HL-60 (cell line): ENCODE measurements at regions not wholly inside any gene's neighbourhood (a gene's known extent, or its start where the extent isn't known, plus 50 kb on each side); places are given as distances from the start of the nearest gene placed in this dataset.

Experiments
- DNase-seq, 2 experiments: peaks; one replicate each; pipeline ENCODE4 v3.0.0-alpha.2; 2010 to 2020; ENCODE audit warnings: low read depth in 1 of 2, low spot score in 1 of 2
- H3K27ac ChIP-seq: fragments of 250-450 bp; sonication (Bioruptor Pico); replicated peaks from 2 replicates; pipeline ENCODE4 v1.5.1; 2020; ENCODE audit warnings: mild to moderate bottlenecking, moderate library complexity
- H3K27me3 ChIP-seq: fragments of 250-450 bp; sonication (Bioruptor Pico); 2 replicates; pipeline ENCODE4 v1.5.1; 2021; ENCODE audit warnings: mild to moderate bottlenecking, moderate library complexity; ENCODE audit not compliant: insufficient read depth, poor library complexity, severe bottlenecking
- H3K4me3 ChIP-seq: replicated peaks from 2 replicates; pipeline ENCODE4 v1.5.1; 2011; ENCODE audit warnings: mild to moderate bottlenecking, control low read depth, low read length; ENCODE audit not compliant: insufficient read depth
- GABPA ChIP-seq: IDR thresholded peaks from 2 replicates; pipeline ENCODE4 v1.6.1; 2012; ENCODE audit warnings: low read depth
- POLR2AphosphoS5 ChIP-seq: IDR thresholded peaks from 2 replicates; pipeline ENCODE4 v1.6.1; 2012; ENCODE audit warnings: low read depth
- SPI1 ChIP-seq: IDR thresholded peaks from 2 replicates; pipeline ENCODE4 v1.6.1; 2012; ENCODE audit warnings: low read depth, mild to moderate bottlenecking, borderline replicate concordance
- TF ChIP-seq, protein P1 (sequence below): IDR thresholded peaks from 2 replicates; pipeline ENCODE4 v1.6.1; 2012; ENCODE audit warnings: low read depth; ENCODE audit not compliant: insufficient replicate concordance
- TF ChIP-seq, protein P2 (sequence below): IDR thresholded peaks from one replicate; pipeline ENCODE4 v1.5.1; 2011; ENCODE audit warnings: low read length, control low read depth, inconsistent platforms; ENCODE audit not compliant: insufficient read depth

DNA sequence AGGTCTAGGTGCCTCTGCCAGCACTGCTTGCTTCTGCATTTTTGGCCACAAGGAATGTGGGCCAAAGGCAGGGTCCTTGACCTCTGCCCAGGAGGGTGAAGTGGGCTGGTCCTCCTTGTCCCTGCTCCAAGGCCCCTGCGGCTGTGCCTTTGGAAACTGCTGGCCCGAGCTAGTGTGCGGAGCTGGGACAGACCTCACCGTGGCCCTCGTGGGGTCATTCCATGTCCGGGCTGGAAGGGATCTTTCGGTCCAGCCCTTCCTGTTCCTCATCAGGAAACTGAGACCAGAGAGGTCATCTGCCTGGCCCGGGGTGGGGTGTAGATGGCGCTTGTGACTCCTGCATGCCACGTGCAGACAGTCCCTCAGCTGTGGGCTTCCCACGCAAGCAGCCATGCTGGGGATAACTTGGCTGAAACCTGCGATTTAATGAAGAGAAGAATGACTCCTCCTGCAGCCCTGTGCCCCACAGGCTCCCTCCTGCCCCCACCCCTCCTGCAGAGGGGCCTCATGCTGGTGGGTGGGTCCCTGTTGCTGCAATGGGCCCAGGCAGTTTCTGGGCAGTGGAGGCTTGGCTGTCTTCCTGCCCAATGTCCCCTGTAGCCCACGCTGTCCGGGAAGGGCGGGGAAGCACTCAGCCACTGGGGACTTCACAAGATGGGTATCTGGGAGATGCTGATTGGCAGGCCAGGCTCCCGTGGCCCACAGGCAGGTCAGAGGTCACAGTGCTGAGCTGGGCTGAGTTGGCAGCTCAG lies 245.2 kb downstream of the SEC14L1 start:
- no peaks in the 10 kb centered on the region for H3K27me3 ChIP-seq
- TF ChIP-seq, protein P1, sequence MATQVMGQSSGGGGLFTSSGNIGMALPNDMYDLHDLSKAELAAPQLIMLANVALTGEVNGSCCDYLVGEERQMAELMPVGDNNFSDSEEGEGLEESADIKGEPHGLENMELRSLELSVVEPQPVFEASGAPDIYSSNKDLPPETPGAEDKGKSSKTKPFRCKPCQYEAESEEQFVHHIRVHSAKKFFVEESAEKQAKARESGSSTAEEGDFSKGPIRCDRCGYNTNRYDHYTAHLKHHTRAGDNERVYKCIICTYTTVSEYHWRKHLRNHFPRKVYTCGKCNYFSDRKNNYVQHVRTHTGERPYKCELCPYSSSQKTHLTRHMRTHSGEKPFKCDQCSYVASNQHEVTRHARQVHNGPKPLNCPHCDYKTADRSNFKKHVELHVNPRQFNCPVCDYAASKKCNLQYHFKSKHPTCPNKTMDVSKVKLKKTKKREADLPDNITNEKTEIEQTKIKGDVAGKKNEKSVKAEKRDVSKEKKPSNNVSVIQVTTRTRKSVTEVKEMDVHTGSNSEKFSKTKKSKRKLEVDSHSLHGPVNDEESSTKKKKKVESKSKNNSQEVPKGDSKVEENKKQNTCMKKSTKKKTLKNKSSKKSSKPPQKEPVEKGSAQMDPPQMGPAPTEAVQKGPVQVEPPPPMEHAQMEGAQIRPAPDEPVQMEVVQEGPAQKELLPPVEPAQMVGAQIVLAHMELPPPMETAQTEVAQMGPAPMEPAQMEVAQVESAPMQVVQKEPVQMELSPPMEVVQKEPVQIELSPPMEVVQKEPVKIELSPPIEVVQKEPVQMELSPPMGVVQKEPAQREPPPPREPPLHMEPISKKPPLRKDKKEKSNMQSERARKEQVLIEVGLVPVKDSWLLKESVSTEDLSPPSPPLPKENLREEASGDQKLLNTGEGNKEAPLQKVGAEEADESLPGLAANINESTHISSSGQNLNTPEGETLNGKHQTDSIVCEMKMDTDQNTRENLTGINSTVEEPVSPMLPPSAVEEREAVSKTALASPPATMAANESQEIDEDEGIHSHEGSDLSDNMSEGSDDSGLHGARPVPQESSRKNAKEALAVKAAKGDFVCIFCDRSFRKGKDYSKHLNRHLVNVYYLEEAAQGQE: no peak
- TF ChIP-seq SPI1 (no peak), GABPA (no peak), POLR2AphosphoS5 (no peak)
- TF ChIP-seq, protein P2, sequence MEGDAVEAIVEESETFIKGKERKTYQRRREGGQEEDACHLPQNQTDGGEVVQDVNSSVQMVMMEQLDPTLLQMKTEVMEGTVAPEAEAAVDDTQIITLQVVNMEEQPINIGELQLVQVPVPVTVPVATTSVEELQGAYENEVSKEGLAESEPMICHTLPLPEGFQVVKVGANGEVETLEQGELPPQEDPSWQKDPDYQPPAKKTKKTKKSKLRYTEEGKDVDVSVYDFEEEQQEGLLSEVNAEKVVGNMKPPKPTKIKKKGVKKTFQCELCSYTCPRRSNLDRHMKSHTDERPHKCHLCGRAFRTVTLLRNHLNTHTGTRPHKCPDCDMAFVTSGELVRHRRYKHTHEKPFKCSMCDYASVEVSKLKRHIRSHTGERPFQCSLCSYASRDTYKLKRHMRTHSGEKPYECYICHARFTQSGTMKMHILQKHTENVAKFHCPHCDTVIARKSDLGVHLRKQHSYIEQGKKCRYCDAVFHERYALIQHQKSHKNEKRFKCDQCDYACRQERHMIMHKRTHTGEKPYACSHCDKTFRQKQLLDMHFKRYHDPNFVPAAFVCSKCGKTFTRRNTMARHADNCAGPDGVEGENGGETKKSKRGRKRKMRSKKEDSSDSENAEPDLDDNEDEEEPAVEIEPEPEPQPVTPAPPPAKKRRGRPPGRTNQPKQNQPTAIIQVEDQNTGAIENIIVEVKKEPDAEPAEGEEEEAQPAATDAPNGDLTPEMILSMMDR: no peak
- no peak overlapping the region for H3K27ac ChIP-seq
- DNase-seq: no peak
- no peak overlapping the region for H3K4me3 ChIP-seq

DNA sequence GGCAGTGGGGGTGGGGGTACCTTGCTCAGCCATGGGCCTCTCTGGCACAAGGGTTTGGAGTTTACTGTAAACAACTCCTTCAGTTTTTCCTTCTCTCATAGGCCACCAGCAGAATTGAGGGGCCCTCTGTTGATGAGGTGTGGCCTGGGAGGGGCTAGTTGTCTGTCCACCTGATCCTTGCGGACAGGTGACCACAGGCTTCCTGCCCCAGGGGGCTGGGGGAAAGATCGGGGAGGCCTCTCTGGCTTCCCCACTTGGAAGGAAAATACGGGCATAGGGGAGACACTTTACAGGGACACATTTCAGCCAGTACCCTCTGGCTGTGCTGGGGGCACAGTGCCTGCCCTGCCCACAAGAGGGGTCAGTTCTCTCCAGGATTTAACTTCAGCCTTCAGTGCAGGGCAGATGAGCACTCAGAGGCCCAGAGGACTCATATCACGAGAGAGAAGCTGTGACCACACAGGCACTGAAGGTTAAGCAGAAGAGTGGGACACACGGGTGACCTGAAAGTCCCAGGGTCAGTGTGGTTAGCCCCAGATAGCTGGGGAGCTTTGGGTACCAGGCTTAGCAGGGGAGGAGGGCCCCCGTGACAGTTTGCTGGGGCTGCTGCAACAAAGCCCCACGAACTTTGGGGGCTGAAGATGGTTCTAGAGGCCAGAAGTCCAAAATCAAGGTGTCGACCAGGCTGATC lies 245.9 kb downstream of the SEC14L1 start:
- TF ChIP-seq, protein P1: no peak
- TF ChIP-seq, protein P2: no peak
- no peak for TF ChIP-seq SPI1
- TF ChIP-seq POLR2AphosphoS5: no peak
- no peak for TF ChIP-seq GABPA
- no peaks in the 10 kb centered on the region for H3K27me3 ChIP-seq
- no peak overlapping the region for H3K27ac ChIP-seq
- no peak for DNase-seq
- H3K4me3 ChIP-seq: no peak overlapping the region

DNA sequence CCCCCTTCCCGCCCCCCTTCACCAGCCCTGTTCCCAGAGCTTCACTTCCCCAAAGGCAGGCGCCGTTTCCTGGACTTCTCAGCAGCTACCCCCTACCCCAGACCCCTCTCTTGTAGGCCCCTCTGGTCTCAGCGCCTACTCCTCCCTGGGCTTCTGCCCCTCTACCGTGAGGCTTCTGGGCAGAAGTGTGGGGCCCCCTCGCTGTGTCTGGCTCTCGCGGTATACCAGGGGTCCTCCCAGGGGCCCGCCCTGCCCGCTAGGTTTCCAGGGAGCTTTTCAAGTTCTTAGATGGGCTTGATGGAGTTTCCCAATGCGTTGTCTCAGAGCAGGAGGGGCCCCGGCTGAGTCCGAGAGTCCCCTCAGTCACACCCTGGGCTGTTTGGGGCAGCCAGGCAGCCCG lies 247.1 kb downstream of the SEC14L1 start:
- TF ChIP-seq, protein P1: no peak
- no peak for TF ChIP-seq SPI1
- H3K27me3 ChIP-seq: no peaks in the 10 kb centered on the region
- no peak overlapping the region for H3K4me3 ChIP-seq
- DNase-seq: no peak
- H3K27ac ChIP-seq: no peak overlapping the region
